ENCODE measurements at regions not wholly inside any gene's neighbourhood (a gene's known extent, or its start where the extent isn't known, plus 50 kb on each side); places are given as distances from the start of the nearest gene placed in this dataset.

DNA sequence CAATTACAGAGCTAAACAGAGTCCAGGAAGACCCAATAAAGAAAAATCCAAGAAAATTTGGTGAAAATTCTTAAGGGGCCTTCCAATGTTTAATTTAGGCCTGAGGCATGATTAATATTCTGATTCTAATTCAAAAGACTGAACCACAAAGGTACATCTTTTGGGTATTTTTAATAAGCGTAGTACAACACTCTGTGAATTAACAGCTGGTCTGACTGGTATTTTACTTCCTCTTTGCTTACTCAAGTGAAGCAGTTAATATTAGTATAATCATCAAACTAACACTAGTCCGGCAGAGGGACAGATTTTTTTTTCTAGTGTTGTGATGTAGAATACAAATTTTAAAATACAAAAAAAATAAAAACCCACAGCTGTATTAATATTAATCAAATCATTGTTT is 652.9 kb downstream of the NR4A2 start:
- no peak overlapping the region for H2BK120ac ChIP-seq (ENCODE audit: low read depth, low read length, poor library complexity, severe bottlenecking)
- H3K27me3 ChIP-seq (ENCODE audit: insufficient read depth, low read length) = no peaks in the 10 kb centered on the region
- H3K4me1 Mint-ChIP-seq = no peaks in the 10 kb centered on the region
- H3K27ac Mint-ChIP-seq = no peak overlapping the region
- H3K4me3 Mint-ChIP-seq = no peak overlapping the region
- H4K5ac ChIP-seq (ENCODE audit: insufficient read length, low read depth, low read length) = no peak overlapping the region
- H2AK5ac ChIP-seq (ENCODE audit: insufficient read length, low read length) = no peak overlapping the region
- no peak overlapping the region for H4K8ac ChIP-seq (replicated peaks; ENCODE audit: insufficient read length, low read depth, low read length)
- H3K36me3 Mint-ChIP-seq (ENCODE audit: insufficient read depth in 1 of 3, low read depth in 3 of 3) = peaks cover 0 to 5% (median 4%) of the 10 kb centered on the region in 3 experiments; a peak in 2 of 7 replicates
- H3K9me3 ChIP-seq (ENCODE audit: control insufficient read depth, low read depth, low read length) = no peaks in the 10 kb centered on the region
- H3K27me3 Mint-ChIP-seq (ENCODE audit: low read depth) = no peaks in the 10 kb centered on the region
- no peak overlapping the region for H3T11ph ChIP-seq (ENCODE audit: low read length)
- no peak overlapping the region for H2BK12ac ChIP-seq (ENCODE audit: insufficient read length, low read depth, low read length)
- no peaks in the 10 kb centered on the region for H3K4me1 ChIP-seq (ENCODE audit: insufficient read depth, low read length)
- no peaks in the 10 kb centered on the region for H3K23me2 ChIP-seq (ENCODE audit: insufficient read length, low read depth, low read length, poor library complexity, severe bottlenecking)
- H2BK5ac ChIP-seq (ENCODE audit: insufficient read length, low read length) = no peak overlapping the region
- H3K4ac ChIP-seq (ENCODE audit: low read depth, low read length) = no peak overlapping the region
- H3K79me1 ChIP-seq (ENCODE audit: insufficient read depth, low read depth, low read length, poor library complexity, severe bottlenecking) = no peaks in the 10 kb centered on the region
- no peak overlapping the region for H3K18ac ChIP-seq (ENCODE audit: insufficient read length, low read depth, low read length)
- no peaks in the 10 kb centered on the region for H4K20me1 ChIP-seq (ENCODE audit: control insufficient read depth, insufficient read depth, insufficient read length)
- no peak for DNase-seq
- no peak overlapping the region for H4K91ac ChIP-seq (ENCODE audit: insufficient read length, low read depth, low read length)
- H3K23ac ChIP-seq (ENCODE audit: insufficient read length, low read depth, low read length) = no peak overlapping the region
- H2BK20ac ChIP-seq (ENCODE audit: low read depth, low read length, poor library complexity, severe bottlenecking) = no peak overlapping the region
- no peak overlapping the region for H3K27ac ChIP-seq (ENCODE audit: insufficient read length, low read depth, low read length)
- no peak overlapping the region for H2AFZ ChIP-seq (ENCODE audit: low read length)
- H3K14ac ChIP-seq (ENCODE audit: insufficient read depth, low read length) = no peak overlapping the region
- H2BK15ac ChIP-seq (ENCODE audit: low read depth, low read length) = no peak overlapping the region
- no peaks in the 10 kb centered on the region for H3K79me2 ChIP-seq (ENCODE audit: insufficient read depth, low read length)
- WGBS (ENCODE audit: extremely low coverage, insufficient read length, low lambda C conversion rate) = no CpG with 5 or more reads among the region's 2 CpGs
- H3K4me2 ChIP-seq (ENCODE audit: insufficient read depth, insufficient read length, low read length) = no peak overlapping the region
- TF ChIP-seq, protein P1, sequence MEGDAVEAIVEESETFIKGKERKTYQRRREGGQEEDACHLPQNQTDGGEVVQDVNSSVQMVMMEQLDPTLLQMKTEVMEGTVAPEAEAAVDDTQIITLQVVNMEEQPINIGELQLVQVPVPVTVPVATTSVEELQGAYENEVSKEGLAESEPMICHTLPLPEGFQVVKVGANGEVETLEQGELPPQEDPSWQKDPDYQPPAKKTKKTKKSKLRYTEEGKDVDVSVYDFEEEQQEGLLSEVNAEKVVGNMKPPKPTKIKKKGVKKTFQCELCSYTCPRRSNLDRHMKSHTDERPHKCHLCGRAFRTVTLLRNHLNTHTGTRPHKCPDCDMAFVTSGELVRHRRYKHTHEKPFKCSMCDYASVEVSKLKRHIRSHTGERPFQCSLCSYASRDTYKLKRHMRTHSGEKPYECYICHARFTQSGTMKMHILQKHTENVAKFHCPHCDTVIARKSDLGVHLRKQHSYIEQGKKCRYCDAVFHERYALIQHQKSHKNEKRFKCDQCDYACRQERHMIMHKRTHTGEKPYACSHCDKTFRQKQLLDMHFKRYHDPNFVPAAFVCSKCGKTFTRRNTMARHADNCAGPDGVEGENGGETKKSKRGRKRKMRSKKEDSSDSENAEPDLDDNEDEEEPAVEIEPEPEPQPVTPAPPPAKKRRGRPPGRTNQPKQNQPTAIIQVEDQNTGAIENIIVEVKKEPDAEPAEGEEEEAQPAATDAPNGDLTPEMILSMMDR (conservative IDR thresholded peaks at IDR 0.05) = no peak
- peaks cover 5 to 6% of the 10 kb centered on the region in 2 experiments; a peak in 3 of 5 replicates for H3K9me3 Mint-ChIP-seq
- no peak overlapping the region for H3K56ac ChIP-seq (ENCODE audit: insufficient read length, low read depth, low read length)
- no peak overlapping the region for H3K9ac ChIP-seq (ENCODE audit: extremely low read depth, insufficient read length, low read length)

All from H9 (cell line).